HEK293 (cell line): ENCODE measurements at regions not wholly inside any gene's neighbourhood (a gene's known extent, or its start where the extent isn't known, plus 50 kb on each side); places are given as distances from the start of the nearest gene placed in this dataset.

Experiments
- CTCF ChIA-PET: fragments of 350-600 bp; formaldehyde crosslinking; extraction: SDS; loops from one replicate; lab custom pipeline; 2021; ENCODE audit warnings: antibody characterized with exemption; lab: Yijun Ruan, JAX
- POLR2A ChIA-PET: fragments of 300-600 bp; formaldehyde crosslinking; extraction: SDS; loops from one replicate; lab custom pipeline; 2020; ENCODE audit warnings: antibody characterized with exemption, inconsistent platforms; lab: Yijun Ruan, JAX
- H3K27ac ChIP-seq: fragments of 200-500 bp; sonication (Bioruptor generic); 2 replicates; pipeline ENCODE4 v1.5.1; 2014; ENCODE audit warnings: low read depth, low read length, control low read depth, inconsistent platforms; ENCODE audit errors: extremely low read depth
- H3K36me3 ChIP-seq, 2 experiments: fragments of 200-500 bp in 1 of 2; sonication (Bioruptor generic) in 1 of 2; 1 replicate in 1 of 2; 2 replicates in 1 of 2; pipeline ENCODE4 v1.5.1; 2014 to 2017; ENCODE audit warnings: inconsistent platforms in 2 of 2, low read length in 2 of 2; ENCODE audit not compliant: control insufficient read depth in 2 of 2, insufficient read depth in 1 of 2
- H3K4me1 ChIP-seq: fragments of 200-500 bp; sonication (Bioruptor generic); 2 replicates; pipeline ENCODE4 v1.5.1; 2014; ENCODE audit warnings: mild to moderate bottlenecking, low read length, inconsistent platforms; ENCODE audit not compliant: control insufficient read depth, insufficient read depth
- H3K4me3 ChIP-seq: 2 replicates; pipeline ENCODE4 v1.5.1; 2011; ENCODE audit warnings: low read depth, mild to moderate bottlenecking, control low read depth, low read length, moderate library complexity
- H3K9me3 ChIP-seq: fragments of 200-500 bp; sonication (Bioruptor generic); 2 replicates; pipeline ENCODE4 v1.5.1; 2014; ENCODE audit warnings: low read depth, low read length, inconsistent platforms; ENCODE audit not compliant: control insufficient read depth, insufficient read depth
- ELK4 ChIP-seq: IDR thresholded peaks from 2 replicates; pipeline ENCODE4 v1.6.1; 2011; ENCODE audit warnings: mild to moderate bottlenecking, low read depth, low read length, borderline replicate concordance
- HOXD13 ChIP-seq: sonication (generic); formaldehyde crosslinking; IDR thresholded peaks from 2 replicates; pipeline ENCODE4 v1.8.0; 2022; ENCODE audit warnings: missing genetic modification reagents, borderline replicate concordance
- KLF7 ChIP-seq: fragments of 450-650 bp; formaldehyde crosslinking; IDR thresholded peaks from 2 replicates; pipeline ENCODE4 v1.5.1; 2016; ENCODE audit warnings: missing biosample characterization, missing genetic modification characterization, borderline replicate concordance
- MZF1 ChIP-seq: fragments of 450-650 bp; formaldehyde crosslinking; IDR thresholded peaks from 2 replicates; pipeline ENCODE4 v1.5.1; 2017; ENCODE audit warnings: missing biosample characterization, missing genetic modification characterization, borderline replicate concordance
- OVOL3 ChIP-seq: fragments of 450-650 bp; formaldehyde crosslinking; IDR thresholded peaks from 2 replicates; pipeline ENCODE4 v1.5.1; 2016; ENCODE audit warnings: missing biosample characterization, missing genetic modification characterization
- PRDM2 ChIP-seq: fragments of 450-650 bp; formaldehyde crosslinking; IDR thresholded peaks from 2 replicates; pipeline ENCODE4 v1.5.1; 2016; ENCODE audit warnings: missing biosample characterization, missing genetic modification characterization, borderline replicate concordance
- ZBTB21 ChIP-seq: fragments of 450-650 bp; formaldehyde crosslinking; IDR thresholded peaks from 2 replicates; pipeline ENCODE4 v1.5.1; 2017; ENCODE audit warnings: missing biosample characterization, missing genetic modification characterization
- ZNF214 ChIP-seq: fragments of 450-650 bp; formaldehyde crosslinking; IDR thresholded peaks from 2 replicates; pipeline ENCODE4 v1.5.1; 2017; ENCODE audit warnings: missing biosample characterization, mild to moderate bottlenecking, missing genetic modification characterization, borderline replicate concordance
- ZNF23 ChIP-seq: fragments of 450-650 bp; formaldehyde crosslinking; IDR thresholded peaks from 2 replicates; pipeline ENCODE4 v1.5.1; 2016; ENCODE audit warnings: missing biosample characterization, missing genetic modification characterization, borderline replicate concordance
- ZNF350 ChIP-seq: fragments of 450-650 bp; formaldehyde crosslinking; IDR thresholded peaks from 2 replicates; pipeline ENCODE4 v1.5.0; 2017; ENCODE audit warnings: missing biosample characterization, mild to moderate bottlenecking, missing genetic modification characterization
- ZNF398 ChIP-seq: fragments of 450-650 bp; formaldehyde crosslinking; IDR thresholded peaks from 2 replicates; pipeline ENCODE4 v1.5.1; 2017; ENCODE audit warnings: missing biosample characterization, missing genetic modification characterization
- ZNF423 ChIP-seq: fragments of 450-650 bp; formaldehyde crosslinking; IDR thresholded peaks from 2 replicates; pipeline ENCODE4 v1.5.1; 2016; ENCODE audit warnings: missing biosample characterization, missing genetic modification characterization
- ZNF449 ChIP-seq: fragments of 450-650 bp; formaldehyde crosslinking; IDR thresholded peaks from 2 replicates; pipeline ENCODE4 v1.5.1; 2017; ENCODE audit warnings: missing biosample characterization, mild to moderate bottlenecking, missing genetic modification characterization, moderate library complexity
- ZNF513 ChIP-seq: fragments of 450-650 bp; IDR thresholded peaks from 2 replicates; pipeline ENCODE4 v1.5.1; 2018; ENCODE audit warnings: missing biosample characterization, missing genetic modification characterization
- ZNF571 ChIP-seq: fragments of 450-650 bp; formaldehyde crosslinking; IDR thresholded peaks from 2 replicates; pipeline ENCODE4 v1.5.0; 2017; ENCODE audit warnings: missing biosample characterization, missing genetic modification characterization
- ZNF610 ChIP-seq: fragments of 450-650 bp; formaldehyde crosslinking; IDR thresholded peaks from 2 replicates; pipeline ENCODE4 v1.5.1; 2016; ENCODE audit warnings: missing biosample characterization, missing genetic modification characterization, borderline replicate concordance
- ZNF701 ChIP-seq: fragments of 450-650 bp; formaldehyde crosslinking; IDR thresholded peaks from 2 replicates; pipeline ENCODE4 v1.5.1; 2016; ENCODE audit warnings: missing biosample characterization, missing genetic modification characterization
- ZNF707 ChIP-seq: fragments of 450-650 bp; formaldehyde crosslinking; IDR thresholded peaks from 2 replicates; pipeline ENCODE4 v1.5.1; 2016; ENCODE audit warnings: missing biosample characterization, missing genetic modification characterization
- ZNF776 ChIP-seq: fragments of 450-650 bp; formaldehyde crosslinking; IDR thresholded peaks from 2 replicates; pipeline ENCODE4 v1.5.0; 2017; ENCODE audit warnings: missing biosample characterization, missing genetic modification characterization, borderline replicate concordance
- ZNF777 ChIP-seq: fragments of 450-650 bp; formaldehyde crosslinking; IDR thresholded peaks from 2 replicates; pipeline ENCODE4 v1.5.1; 2017; ENCODE audit warnings: missing biosample characterization, missing genetic modification characterization, borderline replicate concordance
- ZXDB ChIP-seq: fragments of 450-650 bp; formaldehyde crosslinking; IDR thresholded peaks from 2 replicates; pipeline ENCODE4 v1.5.1; 2016; ENCODE audit warnings: missing biosample characterization, missing genetic modification characterization

- no peak for TF ChIP-seq ELK4
These were observed 52.0 kb upstream of the PRSS1 start (continued) for GRCh38 chr7:142697270-142697669.

GRCh38 chr7:142696456-142697179, 52.7 kb upstream of the PRSS1 start:
- H3K9me3 ChIP-seq: no peaks in the 10 kb centered on the region
- H3K36me3 ChIP-seq: no peaks in the 10 kb centered on the region
- ChIA-PET POLR2A (no interaction called here), CTCF (no interaction called here)
- TF ChIP-seq ZNF776 (tag by site-specific recombination) (no peak), ZNF214 (tag by site-specific recombination) (no peak), ZNF571 (tag by site-specific recombination) (no peak), HOXD13 (CRISPR knock-in tag) (no peak), ZBTB21 (tag by site-specific recombination) (no peak), MZF1 (tag by site-specific recombination) (no peak), PRDM2 (tag by site-specific recombination) (no peak), ZNF350 (no peak), ZNF398 (tag by site-specific recombination) (no peak), ZXDB (tag by site-specific recombination) (no peak), ZNF423 (no peak), ZNF23 (tag by site-specific recombination) (no peak), ZNF449 (tag by site-specific recombination) (no peak), ZNF610 (tag by site-specific recombination) (no peak), ZNF777 (tag by site-specific recombination) (no peak), ZNF707 (no peak), KLF7 (tag by site-specific recombination) (no peak), ZNF701 (no peak), OVOL3 (tag by site-specific recombination) (no peak), ZNF513 (tag by site-specific recombination) (no peak)
- H3K4me1 ChIP-seq: no peaks in the 10 kb centered on the region
- H3K4me3 ChIP-seq: no peak overlapping the region
- H3K27ac ChIP-seq: no peak overlapping the region
